GM12878 (cell line): ENCODE measurements at regions not wholly inside any gene's neighbourhood (a gene's known extent, or its start where the extent isn't known, plus 50 kb on each side); places are given as distances from the start of the nearest gene placed in this dataset.

Experiments
- ATAC-seq: fragments of 200-7000 bp; cut with Tn5 transposase; 3 replicates; pipeline ENCODE4 v1.9.1; 2020; ENCODE audit warnings: mild to moderate bottlenecking, moderate library complexity
- BruUV-seq: library from RNA; stranded (reverse); fragments of 400-500 nt; replicated peaks from 2 replicates; lab custom pipeline; 2021; lab: Mats Ljungman, UMichigan
- CTCF ChIA-PET: fragments of 300-600 bp; sonication (Branson Sonifier 250); formaldehyde crosslinking; extraction: SDS; loops from one replicate; lab custom pipeline; 2021; ENCODE audit warnings: inconsistent platforms; lab: Yijun Ruan, JAX
- POLR2A ChIA-PET: fragments of 350-600 bp; formaldehyde crosslinking; extraction: SDS; loops from one replicate; lab custom pipeline; 2021; ENCODE audit warnings: inconsistent platforms; lab: Charles Lee
- RAD21 ChIA-PET: fragments of 300-600 bp; sonication (Branson Sonifier 250); formaldehyde crosslinking; loops from one replicate; lab custom pipeline; 2023; ENCODE audit warnings: antibody characterized with exemption; ENCODE audit not compliant: unreplicated experiment; lab: Charles Lee
- SMC1A ChIA-PET: fragments of 300-600 bp; sonication (Branson Sonifier 250); formaldehyde crosslinking; loops from one replicate; lab custom pipeline; 2023; ENCODE audit not compliant: unreplicated experiment, uncharacterized antibody; lab: Charles Lee
- DNase-seq: peaks from one replicate; pipeline ENCODE4 v3.0.0-alpha.2; 2011; ENCODE audit warnings: low read depth, low spot score
- FAIRE-seq: peaks from 3 replicates; lab custom pipeline; 2011; peaks lifted over from hg19 to GRCh38; lab: Jason Lieb, UNC
- H2AFZ ChIP-seq: 2 replicates; pipeline ENCODE4 v1.6.0; 2011; ENCODE audit warnings: low read depth, low read length, control low read depth; ENCODE audit not compliant: control insufficient read depth
- H3K27ac ChIP-seq: 2 replicates; pipeline ENCODE4 v1.5.1; 2011; ENCODE audit warnings: control low read depth; ENCODE audit not compliant: control insufficient read depth, insufficient read depth
- H3K27me3 ChIP-seq, 2 experiments: replicated peaks in 1 of 2; 2 replicates each; pipeline versions ENCODE4 v1.6.0 to v1.6.1; 2011; ENCODE audit warnings: low read length in 1 of 2; ENCODE audit not compliant: control insufficient read depth in 2 of 2, insufficient read depth in 2 of 2
- H3K36me3 ChIP-seq, 2 experiments: 2 replicates each; pipeline ENCODE4 v1.5.1; 2011; ENCODE audit warnings: low read length in 1 of 2; ENCODE audit not compliant: control insufficient read depth in 2 of 2, insufficient read depth in 2 of 2
- H3K4me1 ChIP-seq: 2 replicates; pipeline ENCODE4 v1.6.1; 2011; ENCODE audit warnings: mild to moderate bottlenecking, low read length, moderate library complexity, mixed read lengths; ENCODE audit not compliant: control insufficient read depth, insufficient read depth
- H3K4me2 ChIP-seq: 2 replicates; pipeline ENCODE4 v1.6.0; 2011; ENCODE audit warnings: control low read depth; ENCODE audit not compliant: control insufficient read depth, insufficient read depth
- H3K4me3 ChIP-seq: fragments of 200-600 bp; sonication (generic); 2 replicates; pipeline ENCODE4 v1.5.1; 2016
- H3K79me2 ChIP-seq: 2 replicates; pipeline ENCODE4 v1.6.0; 2011; ENCODE audit warnings: low read length; ENCODE audit not compliant: control insufficient read depth, insufficient read depth
- H3K9ac ChIP-seq: 2 replicates; pipeline ENCODE4 v1.8.0; 2011; ENCODE audit warnings: low read length, control low read depth, mixed read lengths; ENCODE audit not compliant: control insufficient read depth, insufficient read depth
- H3K9me3 ChIP-seq: replicated peaks from 3 replicates; pipeline ENCODE4 v1.5.1; 2011; ENCODE audit warnings: mild to moderate bottlenecking, low read length; ENCODE audit not compliant: control insufficient read depth, insufficient read depth
- H4K20me1 ChIP-seq: 2 replicates; pipeline ENCODE4 v1.6.0; 2011; ENCODE audit not compliant: control insufficient read depth, insufficient read depth
- CEBPB ChIP-seq, 2 experiments: fragments of 150-350 bp in 1 of 2; IDR thresholded peaks; 2 replicates each; pipeline ENCODE4 v1.6.1; 2012 to 2014; ENCODE audit warnings: low read depth in 2 of 2, low read length in 2 of 2, borderline replicate concordance in 1 of 2, inconsistent platforms in 1 of 2
- HDAC2 ChIP-seq: fragments of 200-600 bp; sonication (generic); IDR thresholded peaks from 2 replicates; pipeline ENCODE4 v1.6.1; 2017
- MYC ChIP-seq: IDR thresholded peaks from 2 replicates; pipeline ENCODE4 v1.6.1; 2011; ENCODE audit warnings: mild to moderate bottlenecking, low read length, moderate library complexity, inconsistent platforms; ENCODE audit not compliant: insufficient read depth, insufficient replicate concordance, insufficient read length, severe bottlenecking
- PML ChIP-seq: IDR thresholded peaks from 2 replicates; pipeline ENCODE4 v1.6.1; 2012; ENCODE audit warnings: low read length, inconsistent platforms
- SREBF2 ChIP-seq: IDR thresholded peaks from 2 replicates; pipeline ENCODE4 v1.6.1; 2012; ENCODE audit warnings: mild to moderate bottlenecking, low read length
- ZNF217 ChIP-seq: fragments of 450-650 bp; IDR thresholded peaks from 2 replicates; pipeline ENCODE4 v1.6.1; 2017; ENCODE audit warnings: antibody characterized with exemption, mild to moderate bottlenecking
- WGBS: methylation state at CpG from one replicate; pipeline ENCODE4 v1.1.6; 2016; ENCODE audit warnings: low lambda C conversion rate; ENCODE audit not compliant: insufficient replicate concordance, insufficient coverage; ENCODE audit errors: missing lambda C conversion rate; 5-methylcytosine and 5-hydroxymethylcytosine counted together
- in situ Hi-C: fragments of 300-500 bp; cut with MboI; formaldehyde crosslinking; loops from 9 replicates; pipeline ENCODE4 v1.14.3; 2018; ENCODE audit warnings: mixed read lengths
- intact Hi-C: fragments of 100-400 bp; cut with micrococcal nuclease; formaldehyde crosslinking; loops from one replicate; pipeline ENCODE4 v1.14.2; 2022; ENCODE audit not compliant: unreplicated experiment
- TF ChIP-seq, protein P1 (sequence below): fragments of 450-650 bp; IDR thresholded peaks from 2 replicates; pipeline ENCODE4 v1.6.1; 2016; ENCODE audit warnings: mild to moderate bottlenecking, moderate library complexity, borderline replicate concordance

GRCh38 chr3:132841621-132842020, 119.4 kb upstream of the NPHP3 start:
- no TSS peak for BruUV-seq
- CTCF ChIA-PET = no interaction called here
- no peak for ATAC-seq
- no peak overlapping the region for H3K4me3 ChIP-seq
- H3K36me3 ChIP-seq = no peaks in the 10 kb centered on the region
- RAD21 ChIA-PET = no interaction called here
- no peaks in the 10 kb centered on the region for H3K9me3 ChIP-seq
- no peaks in the 10 kb centered on the region for H3K4me1 ChIP-seq
- H2AFZ ChIP-seq = no peak overlapping the region
- POLR2A ChIA-PET = no interaction called here
- H3K79me2 ChIP-seq = no peaks in the 10 kb centered on the region
- TF ChIP-seq MYC = no peak
- TF ChIP-seq, protein P1, sequence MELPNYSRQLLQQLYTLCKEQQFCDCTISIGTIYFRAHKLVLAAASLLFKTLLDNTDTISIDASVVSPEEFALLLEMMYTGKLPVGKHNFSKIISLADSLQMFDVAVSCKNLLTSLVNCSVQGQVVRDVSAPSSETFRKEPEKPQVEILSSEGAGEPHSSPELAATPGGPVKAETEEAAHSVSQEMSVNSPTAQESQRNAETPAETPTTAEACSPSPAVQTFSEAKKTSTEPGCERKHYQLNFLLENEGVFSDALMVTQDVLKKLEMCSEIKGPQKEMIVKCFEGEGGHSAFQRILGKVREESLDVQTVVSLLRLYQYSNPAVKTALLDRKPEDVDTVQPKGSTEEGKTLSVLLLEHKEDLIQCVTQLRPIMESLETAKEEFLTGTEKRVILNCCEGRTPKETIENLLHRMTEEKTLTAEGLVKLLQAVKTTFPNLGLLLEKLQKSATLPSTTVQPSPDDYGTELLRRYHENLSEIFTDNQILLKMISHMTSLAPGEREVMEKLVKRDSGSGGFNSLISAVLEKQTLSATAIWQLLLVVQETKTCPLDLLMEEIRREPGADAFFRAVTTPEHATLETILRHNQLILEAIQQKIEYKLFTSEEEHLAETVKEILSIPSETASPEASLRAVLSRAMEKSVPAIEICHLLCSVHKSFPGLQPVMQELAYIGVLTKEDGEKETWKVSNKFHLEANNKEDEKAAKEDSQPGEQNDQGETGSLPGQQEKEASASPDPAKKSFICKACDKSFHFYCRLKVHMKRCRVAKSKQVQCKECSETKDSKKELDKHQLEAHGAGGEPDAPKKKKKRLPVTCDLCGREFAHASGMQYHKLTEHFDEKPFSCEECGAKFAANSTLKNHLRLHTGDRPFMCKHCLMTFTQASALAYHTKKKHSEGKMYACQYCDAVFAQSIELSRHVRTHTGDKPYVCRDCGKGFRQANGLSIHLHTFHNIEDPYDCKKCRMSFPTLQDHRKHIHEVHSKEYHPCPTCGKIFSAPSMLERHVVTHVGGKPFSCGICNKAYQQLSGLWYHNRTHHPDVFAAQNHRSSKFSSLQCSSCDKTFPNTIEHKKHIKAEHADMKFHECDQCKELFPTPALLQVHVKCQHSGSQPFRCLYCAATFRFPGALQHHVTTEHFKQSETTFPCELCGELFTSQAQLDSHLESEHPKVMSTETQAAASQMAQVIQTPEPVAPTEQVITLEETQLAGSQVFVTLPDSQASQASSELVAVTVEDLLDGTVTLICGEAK = no peak
- no peak for TF ChIP-seq SREBF2
- TF ChIP-seq PML = no peak
- no peak for TF ChIP-seq ZNF217
- TF ChIP-seq CEBPB (IDR thresholded peaks at IDR 0.05; ENCODE audit: borderline replicate concordance in 1 of 2, low read depth in 2 of 2, low read length in 2 of 2) = no peak
- TF ChIP-seq HDAC2 = no peak
- no peak for FAIRE-seq
- no peaks in the 10 kb centered on the region; a peak in 1 of 4 replicates for H3K27me3 ChIP-seq
- SMC1A ChIA-PET = no interaction called here
- H3K27ac ChIP-seq = no peak overlapping the region
- no peaks in the 10 kb centered on the region for H4K20me1 ChIP-seq
- no peak for DNase-seq
- H3K4me2 ChIP-seq = no peak overlapping the region
- in situ Hi-C loops (no loop called here), intact Hi-C loops (no loop called here)
- 43% methylated on average over 2 of the region's 2 CpGs for WGBS
- no peak overlapping the region for H3K9ac ChIP-seq
